IMR-90 (cell line): ENCODE measurements at regions not wholly inside any gene's neighbourhood (a gene's known extent, or its start where the extent isn't known, plus 50 kb on each side); places are given as distances from the start of the nearest gene placed in this dataset.

ENCODE experiments used
- ATAC-seq: fragments of 200-7000 bp; cut with Tn5 transposase; 2 replicates; pipeline ENCODE4 v1.9.1; 2020; ENCODE audit warnings: low read depth, mild to moderate bottlenecking, moderate library complexity
- BruUV-seq: library from RNA; stranded (reverse); fragments of 400-500 nt; replicated peaks from 2 replicates; lab custom pipeline; 2021; lab: Mats Ljungman, UMichigan
- CTCF ChIA-PET: fragments of 300-600 bp; formaldehyde crosslinking; extraction: SDS; loops from one replicate; lab custom pipeline; 2021; ENCODE audit warnings: antibody characterized with exemption; lab: Yijun Ruan, JAX
- POLR2A ChIA-PET: fragments of 300-600 bp; sonication (Branson Sonifier 250); formaldehyde crosslinking; loops from one replicate; lab custom pipeline; 2022; ENCODE audit warnings: antibody characterized with exemption; ENCODE audit not compliant: unreplicated experiment; lab: Charles Lee
- DNase-seq: peaks from one replicate; pipeline ENCODE4 v3.0.0; 2013
- H2AFZ ChIP-seq: replicated peaks from 2 replicates; pipeline ENCODE3; 2013; ENCODE audit warnings: low read length, mild to moderate bottlenecking; ENCODE audit not compliant: poor library complexity
- H2AK5ac ChIP-seq: 2 replicates; pipeline ENCODE4 v1.6.1; 2013; ENCODE audit warnings: low read depth, low read length, inconsistent platforms
- H2AK9ac ChIP-seq: replicated peaks from 2 replicates; pipeline ENCODE3; 2013; ENCODE audit warnings: mild to moderate bottlenecking, low read depth, low read length, moderate library complexity; ENCODE audit not compliant: poor library complexity
- H2BK120ac ChIP-seq: 2 replicates; pipeline ENCODE4 v1.6.1; 2013; ENCODE audit warnings: low read depth, low read length, inconsistent platforms
- H2BK15ac ChIP-seq: 3 replicates; pipeline ENCODE4 v1.6.1; 2013; ENCODE audit warnings: low read depth, low read length, inconsistent platforms
- H2BK20ac ChIP-seq: 2 replicates; pipeline ENCODE4 v1.6.1; 2013; ENCODE audit warnings: low read depth, mild to moderate bottlenecking, inconsistent platforms, low read length, moderate library complexity
- H2BK5ac ChIP-seq: 2 replicates; pipeline ENCODE4 v1.6.1; 2013; ENCODE audit warnings: mild to moderate bottlenecking, low read depth, low read length, inconsistent platforms; ENCODE audit not compliant: poor library complexity, severe bottlenecking
- H3K14ac ChIP-seq: replicated peaks from 2 replicates; pipeline ENCODE4 v1.6.1; 2013; ENCODE audit warnings: low read depth, low read length, inconsistent platforms
- H3K18ac ChIP-seq: 2 replicates; pipeline ENCODE4 v1.6.1; 2013; ENCODE audit warnings: low read depth, low read length, control low read depth
- H3K23ac ChIP-seq: 2 replicates; pipeline ENCODE4 v1.6.1; 2013; ENCODE audit warnings: low read depth, low read length, inconsistent platforms
- H3K27ac ChIP-seq: 2 replicates; pipeline ENCODE4 v1.5.1; 2013; ENCODE audit warnings: mild to moderate bottlenecking, control low read depth, low read length; ENCODE audit not compliant: insufficient read depth
- H3K27me3 ChIP-seq: 2 replicates; pipeline ENCODE4 v1.6.1; 2013; ENCODE audit warnings: low read length; ENCODE audit not compliant: control insufficient read depth, insufficient read depth
- H3K36me3 ChIP-seq: 2 replicates; pipeline ENCODE4 v1.6.1; 2013; ENCODE audit warnings: low read length, mixed read lengths; ENCODE audit not compliant: control insufficient read depth, insufficient read depth
- H3K4ac ChIP-seq: 2 replicates; pipeline ENCODE4 v1.6.1; 2013; ENCODE audit warnings: low read depth, low read length, inconsistent platforms
- H3K4me1 ChIP-seq: 2 replicates; pipeline ENCODE4 v1.6.1; 2013; ENCODE audit warnings: low read length, mixed read lengths; ENCODE audit not compliant: control insufficient read depth, insufficient read depth
- H3K4me2 ChIP-seq: 2 replicates; pipeline ENCODE4 v1.6.1; 2013; ENCODE audit warnings: low read depth, mild to moderate bottlenecking, control low read depth, low read length, moderate library complexity
- H3K4me3 ChIP-seq: 2 replicates; pipeline ENCODE4 v1.5.1; 2013; ENCODE audit warnings: low read depth, mild to moderate bottlenecking, control low read depth, low read length, moderate library complexity; ENCODE audit not compliant: insufficient read depth
- H3K56ac ChIP-seq: 2 replicates; pipeline ENCODE4 v1.6.1; 2013; ENCODE audit warnings: low read length, inconsistent platforms; ENCODE audit not compliant: insufficient read depth; ENCODE audit errors: extremely low read depth
- H3K79me1 ChIP-seq, 2 experiments: 2 replicates each; pipeline ENCODE4 v1.6.1; 2013; ENCODE audit warnings: low read length in 2 of 2, inconsistent platforms in 1 of 2, low read depth in 1 of 2
- H3K9ac ChIP-seq: 2 replicates; pipeline ENCODE4 v1.6.1; 2013; ENCODE audit warnings: low read depth, low read length, control low read depth
- H3K9me1 ChIP-seq: 2 replicates; pipeline ENCODE4 v1.6.1; 2013; ENCODE audit warnings: low read length, inconsistent platforms; ENCODE audit not compliant: insufficient read depth
- H3K9me3 ChIP-seq: 2 replicates; pipeline ENCODE4 v1.6.1; 2013; ENCODE audit warnings: low read length; ENCODE audit not compliant: control insufficient read depth, insufficient read depth
- H4K20me1 ChIP-seq: 2 replicates; pipeline ENCODE4 v1.6.1; 2013; ENCODE audit warnings: low read length, inconsistent platforms; ENCODE audit not compliant: insufficient read depth
- H4K5ac ChIP-seq: 2 replicates; pipeline ENCODE4 v1.6.1; 2013; ENCODE audit warnings: mild to moderate bottlenecking, low read depth, low read length, control low read depth
- H4K8ac ChIP-seq, 2 experiments: 2 replicates each; pipeline ENCODE4 v1.6.1; 2013; ENCODE audit warnings: low read depth in 2 of 2, low read length in 2 of 2, control low read depth in 1 of 2, inconsistent platforms in 1 of 2
- H4K91ac ChIP-seq: 2 replicates; pipeline ENCODE4 v1.6.1; 2013; ENCODE audit warnings: low read depth, low read length, inconsistent platforms; ENCODE audit not compliant: insufficient read depth
- CEBPB ChIP-seq: IDR thresholded peaks from 2 replicates; pipeline ENCODE4 v1.6.1; 2012; ENCODE audit warnings: low read depth, low read length, improper control_type of control experiment
- POLR2A ChIP-seq: IDR thresholded peaks from 2 replicates; pipeline ENCODE4 v1.6.1; 2012; ENCODE audit warnings: mild to moderate bottlenecking, low read depth, low read length
- WGBS, 2 experiments: methylation state at CpG; one replicate each; pipeline versions ENCODE4 v1.1.5 to v1.1.7; 2013; ENCODE audit warnings: missing lambda C conversion rate in 2 of 2; ENCODE audit not compliant: insufficient read length in 1 of 2; ENCODE audit errors: extremely low coverage in 2 of 2; 5-methylcytosine and 5-hydroxymethylcytosine counted together
- dilution Hi-C: fragments of 300-500 bp; cut with HindIII; formaldehyde crosslinking; loops from one replicate; pipeline ENCODE4 v1.14.3; 2018; ENCODE audit warnings: low sequenced_read_pairs; ENCODE audit not compliant: unreplicated experiment
- in situ Hi-C: fragments of 300-500 bp; cut with MboI; formaldehyde crosslinking; loops from 3 replicates; pipeline ENCODE4 v1.14.3; 2019; ENCODE audit warnings: low sequenced_read_pairs, inconsistent platforms, mixed read lengths
- intact Hi-C: fragments of 100-400 bp; cut with micrococcal nuclease; formaldehyde crosslinking; loops from 2 replicates; pipeline ENCODE4 v1.10.0; 2022

DNA sequence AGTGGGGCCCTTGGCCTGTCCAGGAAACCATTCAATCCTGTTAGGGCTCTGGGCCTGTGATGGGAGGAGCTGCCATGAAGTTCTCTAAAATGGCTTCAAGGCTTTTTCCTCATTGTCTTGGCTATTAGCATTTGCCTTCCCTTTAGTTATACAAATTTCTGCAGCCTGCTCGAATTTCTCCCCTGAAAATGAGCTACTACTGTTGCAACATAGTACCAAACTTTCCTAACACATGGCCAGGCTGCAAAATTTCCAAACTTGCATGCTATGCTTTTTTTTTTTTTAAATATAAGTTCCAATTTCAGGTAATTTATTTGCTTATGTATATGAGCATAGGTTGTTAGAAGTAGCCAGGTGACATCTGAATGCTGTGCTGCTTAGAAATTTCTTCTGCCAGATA, 560.8 kb upstream of the TBL1XR1 start:
- Histone ChIP-seq H3K27me3 (no peaks in the 10 kb centered on the region), H4K20me1 (no peaks in the 10 kb centered on the region), H3K79me1 (no peaks in the 10 kb centered on the region), H2BK5ac (no peak overlapping the region), H2AK5ac (no peak overlapping the region), H3K4ac (no peak overlapping the region), H3K9me3 (peaks cover 3% of the 10 kb centered on the region; the same call in 1 of the 2 replicates), H3K36me3 (no peaks in the 10 kb centered on the region), H4K91ac (no peak overlapping the region), H3K9ac (no peak overlapping the region), H3K9me1 (no peaks in the 10 kb centered on the region), H3K4me1 (peaks cover 13% of the 10 kb centered on the region), H3K14ac (peak overlapping the region; percentile 14; the same call in 1 of the 2 replicates), H4K8ac (no peak overlapping the region; a peak in 1 of 4 replicates), H3K18ac (peak overlapping the region; percentile 81), H3K23ac (no peak overlapping the region), H3K56ac (no peak overlapping the region), H3K4me2 (no peak overlapping the region), H2BK120ac (peak overlapping the region; percentile 40; the same call in 1 of the 2 replicates), H2BK20ac (peak overlapping the region; percentile 34; the same call in 1 of the 2 replicates), H2AK9ac (peak overlapping the region; percentile 34), H3K4me3 (no peak overlapping the region), H2BK15ac (no peak overlapping the region), H2AFZ (no peak overlapping the region), H4K5ac (peak overlapping the region; percentile 87), H3K27ac (peak overlapping the region; percentile 94; the same call in 1 of the 2 replicates)
- ChIA-PET CTCF (interaction anchor here (0.6 to 0.7 kb wide), 2 partner anchors 54 to 584 kb away, joined by 3 to 11 read pairs; no protein-coding TSS in a partner anchor), POLR2A (no interaction called here)
- dilution Hi-C loops (no loop called here), in situ Hi-C loops (no loop called here), intact Hi-C loops (no loop called here)
- BruUV-seq = no TSS peak
- TF ChIP-seq POLR2A = no peak
- peak; percentile 62 for TF ChIP-seq CEBPB
- DNase-seq (peak; percentile 37), ATAC-seq (no peak)
- 60% methylated on average over 1 of the region's 1 CpG; no CpG with 5 or more reads in 1 of the 2 experiments for WGBS, 2 experiments
